SK-N-SH (cell line): ENCODE measurements at regions not wholly inside any gene's neighbourhood (a gene's known extent, or its start where the extent isn't known, plus 50 kb on each side); places are given as distances from the start of the nearest gene placed in this dataset.
A peak's percentile ranks its signal among the peaks of the same experiment; 100 is the strongest.

Experiments used
- CTCF ChIA-PET: fragments of 300-600, 350-600 bp; formaldehyde crosslinking; extraction: SDS; loops from one replicate; lab custom pipeline; 2021; lab: Yijun Ruan, JAX
- POLR2A ChIA-PET: fragments of 350-600 bp; sonication (Branson Sonifier 250); formaldehyde crosslinking; extraction: SDS; loops from one replicate; lab custom pipeline; 2020; ENCODE audit warnings: antibody characterized with exemption, inconsistent platforms; lab: Yijun Ruan, JAX
- DNase-seq: peaks from one replicate; pipeline ENCODE4 v3.0.0; 2012
- H2AFZ ChIP-seq: fragments of 200-600 bp; sonication (generic); 2 replicates; pipeline ENCODE4 v1.8.1; 2016; ENCODE audit warnings: antibody characterized with exemption, mild to moderate bottlenecking, low read depth
- H3F3A ChIP-seq: fragments of 200-600 bp; sonication (generic); replicated peaks from 2 replicates; pipeline ENCODE3; 2016; ENCODE audit warnings: antibody characterized with exemption, mild to moderate bottlenecking; ENCODE audit not compliant: insufficient read depth
- H3K27ac ChIP-seq, 2 experiments: fragments of 200-500 bp in 1 of 2; fragments of 200-600 bp in 1 of 2; sonication (Bioruptor generic) in 1 of 2; sonication (generic), shearing (Covaris generic) in 1 of 2; 2 replicates each; pipeline versions ENCODE4 v1.5.1 to v1.6.1; 2014 to 2016; ENCODE audit warnings: low read depth in 2 of 2, inconsistent platforms in 1 of 2, low read length in 1 of 2, mild to moderate bottlenecking in 1 of 2, mixed read lengths in 1 of 2
- H3K27me3 ChIP-seq: fragments of 200-600 bp; sonication (generic), shearing (Covaris generic); 2 replicates; pipeline ENCODE4 v1.6.1; 2016; ENCODE audit warnings: mixed run types; ENCODE audit not compliant: insufficient read depth
- H3K36me3 ChIP-seq, 2 experiments: fragments of 200-500 bp in 1 of 2; fragments of 200-600 bp in 1 of 2; sonication (Bioruptor generic) in 1 of 2; sonication (generic) in 1 of 2; replicated peaks in 1 of 2; 2 replicates each; pipeline versions ENCODE3 to v1.5.1; 2014 to 2016; ENCODE audit warnings: low read length in 1 of 2, mild to moderate bottlenecking in 1 of 2; ENCODE audit not compliant: insufficient read depth in 2 of 2, control insufficient read depth in 1 of 2
- H3K4me1 ChIP-seq, 2 experiments: fragments of 200-500 bp in 1 of 2; fragments of 200-600 bp in 1 of 2; sonication (Bioruptor generic) in 1 of 2; sonication (generic), shearing (Covaris generic) in 1 of 2; 2 replicates each; pipeline versions ENCODE4 v1.5.1 to v1.6.1; 2014 to 2016; ENCODE audit warnings: low read depth in 1 of 2, low read length in 1 of 2, mixed run types in 1 of 2; ENCODE audit not compliant: insufficient read depth in 2 of 2, control insufficient read depth in 1 of 2
- H3K4me2 ChIP-seq: fragments of 200-600 bp; sonication (generic), shearing (Covaris generic); 2 replicates; pipeline ENCODE4 v1.6.1; 2017; ENCODE audit warnings: mixed run types
- H3K4me3 ChIP-seq, 2 experiments: fragments of 200-500 bp in 1 of 2; fragments of 200-600 bp in 1 of 2; sonication (Bioruptor generic) in 1 of 2; sonication (generic), shearing (Covaris generic) in 1 of 2; 2 replicates each; pipeline versions ENCODE4 v1.5.1 to v1.8.1; 2014 to 2016; ENCODE audit warnings: low read depth in 2 of 2, inconsistent platforms in 1 of 2, low read length in 1 of 2, mild to moderate bottlenecking in 1 of 2, mixed read lengths in 1 of 2, moderate library complexity in 1 of 2
- H3K79me2 ChIP-seq: fragments of 200-600 bp; sonication (generic); 2 replicates; pipeline ENCODE4 v1.8.1; 2017; ENCODE audit warnings: mild to moderate bottlenecking; ENCODE audit not compliant: insufficient read depth
- H3K9ac ChIP-seq: fragments of 200-600 bp; sonication (generic); 2 replicates; pipeline ENCODE4 v1.6.1; 2017; ENCODE audit warnings: mixed run types
- H3K9me2 ChIP-seq: fragments of 200-600 bp; sonication (generic); 2 replicates; pipeline ENCODE4 v1.6.1; 2017; ENCODE audit warnings: mixed run types
- H3K9me3 ChIP-seq: fragments of 200-600 bp; sonication (generic); 2 replicates; pipeline ENCODE4 v1.6.1; 2017; ENCODE audit warnings: mixed run types, mild to moderate bottlenecking, moderate library complexity
- H4K20me1 ChIP-seq: fragments of 200-600 bp; sonication (generic); 2 replicates; pipeline ENCODE4 v1.6.1; 2017; ENCODE audit warnings: mild to moderate bottlenecking, mixed run types; ENCODE audit not compliant: insufficient read depth
- ELF1 ChIP-seq: IDR thresholded peaks from 2 replicates; pipeline ENCODE4 v1.4.0; 2012
- EZH2phosphoT487 ChIP-seq: fragments of 200-600 bp; sonication (generic); IDR thresholded peaks from 2 replicates; pipeline ENCODE4 v1.6.1; 2017; ENCODE audit warnings: low read depth, mixed run types, mild to moderate bottlenecking, antibody characterized with exemption, moderate library complexity, borderline replicate concordance
- FOXM1 ChIP-seq: IDR thresholded peaks from 2 replicates; pipeline ENCODE4 v1.4.0; 2012; ENCODE audit warnings: low read depth, mild to moderate bottlenecking
- GABPA ChIP-seq: IDR thresholded peaks from 2 replicates; pipeline ENCODE4 v1.4.0; 2012; ENCODE audit warnings: low read depth, mild to moderate bottlenecking
- GATA2 ChIP-seq: sonication (generic); formaldehyde crosslinking; IDR thresholded peaks from 2 replicates; pipeline ENCODE4 v1.5.0; 2020; ENCODE audit warnings: mild to moderate bottlenecking, missing genetic modification reagents
- MAX ChIP-seq: IDR thresholded peaks from 2 replicates; pipeline ENCODE4 v1.4.0; 2012; ENCODE audit warnings: low read depth
- MEF2A ChIP-seq: IDR thresholded peaks from 2 replicates; pipeline ENCODE4 v1.4.0; 2012; ENCODE audit warnings: low read depth, borderline replicate concordance
- MXI1 ChIP-seq: IDR thresholded peaks from 2 replicates; pipeline ENCODE4 v1.6.1; 2012; ENCODE audit warnings: mild to moderate bottlenecking, low read depth, low read length, improper control_type of control experiment
- NFIC ChIP-seq: IDR thresholded peaks from 2 replicates; pipeline ENCODE4 v1.4.0; 2012; ENCODE audit warnings: borderline replicate concordance
- PBX3 ChIP-seq: IDR thresholded peaks from 2 replicates; pipeline ENCODE4; 2012
- POLR2AphosphoS5 ChIP-seq: IDR thresholded peaks from 2 replicates; pipeline ENCODE4 v1.6.1; 2012; ENCODE audit warnings: low read depth, low read length
- RAD21 ChIP-seq: IDR thresholded peaks from 2 replicates; pipeline ENCODE4 v1.6.1; 2012; ENCODE audit warnings: mild to moderate bottlenecking, low read length
- RCOR1 ChIP-seq: fragments of 150-350 bp; IDR thresholded peaks from 2 replicates; pipeline ENCODE4 v1.6.1; 2017; ENCODE audit warnings: antibody characterized with exemption, low read length
- RXRA ChIP-seq: IDR thresholded peaks from 2 replicates; pipeline ENCODE4 v1.4.0; 2012; ENCODE audit warnings: low read depth, mild to moderate bottlenecking, borderline replicate concordance
- SIN3A ChIP-seq: IDR thresholded peaks from 2 replicates; pipeline ENCODE4 v1.6.1; 2012; ENCODE audit warnings: low read depth, mild to moderate bottlenecking, low read length, moderate library complexity, borderline replicate concordance
- SMC3 ChIP-seq: IDR thresholded peaks from 2 replicates; pipeline ENCODE4 v1.6.1; 2012; ENCODE audit warnings: low read depth, low read length, improper control_type of control experiment
- TAF1 ChIP-seq: IDR thresholded peaks from 2 replicates; pipeline ENCODE4 v1.6.1; 2012; ENCODE audit warnings: low read depth, mild to moderate bottlenecking, low read length, moderate library complexity, borderline replicate concordance
- TCF12 ChIP-seq: IDR thresholded peaks from 2 replicates; pipeline ENCODE4 v1.4.0; 2012
- TEAD4 ChIP-seq: IDR thresholded peaks from 2 replicates; pipeline ENCODE4 v1.4.0; 2012; ENCODE audit warnings: mild to moderate bottlenecking, borderline replicate concordance; ENCODE audit not compliant: insufficient read depth
- USF1 ChIP-seq: IDR thresholded peaks from 2 replicates; pipeline ENCODE4 v1.4.0; 2012; ENCODE audit warnings: low read depth, borderline replicate concordance
- USF2 ChIP-seq: fragments of 150-350 bp; IDR thresholded peaks from 2 replicates; pipeline ENCODE4 v1.6.1; 2017; ENCODE audit warnings: antibody characterized with exemption, low read length, low read depth, borderline replicate concordance
- ZBTB33 ChIP-seq: IDR thresholded peaks from 2 replicates; pipeline ENCODE4 v1.4.0; 2012; ENCODE audit warnings: low read depth, borderline replicate concordance
- WGBS: methylation state at CpG from one replicate; pipeline ENCODE4 v1.1.6; 2017; ENCODE audit warnings: low lambda C conversion rate; 5-methylcytosine and 5-hydroxymethylcytosine counted together

GRCh38 chr20:56925082-56925830 lies 296.1 kb downstream of the TFAP2C start:
- Histone ChIP-seq H3K9me2 (no peaks in the 10 kb centered on the region), H2AFZ (no peak overlapping the region), H3K27ac (no peak overlapping the region), H3K4me2 (no peak overlapping the region), H3K9ac (no peak overlapping the region), H3K9me3 (no peaks in the 10 kb centered on the region), H3F3A (no peaks in the 10 kb centered on the region), H3K4me3 (no peak overlapping the region), H3K4me1 (no peaks in the 10 kb centered on the region; a peak in 1 of 4 replicates), H4K20me1 (no peaks in the 10 kb centered on the region), H3K27me3 (peaks cover 60% of the 10 kb centered on the region), H3K79me2 (no peaks in the 10 kb centered on the region), H3K36me3 (no peaks in the 10 kb centered on the region)
- peak; percentile 42 for DNase-seq
- WGBS = 17% methylated on average over 41 of the region's 73 CpGs
- TF ChIP-seq RAD21 = no peak
- no peak for TF ChIP-seq GABPA
- TF ChIP-seq SMC3 = no peak
- no peak for TF ChIP-seq TCF12
- TF ChIP-seq USF2 = no peak
- TF ChIP-seq FOXM1 = no peak
- TF ChIP-seq RCOR1 = no peak
- no peak for TF ChIP-seq SIN3A
- TF ChIP-seq PBX3 = no peak
- no peak for TF ChIP-seq MAX
- TF ChIP-seq EZH2phosphoT487 = no peak
- TF ChIP-seq ELF1 = no peak
- TF ChIP-seq USF1 = no peak
- TF ChIP-seq MEF2A = no peak
- no peak for TF ChIP-seq NFIC
- no peak for TF ChIP-seq RXRA
- no peak for TF ChIP-seq TEAD4
- ChIA-PET CTCF (no interaction called here), POLR2A (no interaction called here)

- H3K27ac ChIP-seq = no peak overlapping the region
- H3K4me3 ChIP-seq = no peak overlapping the region
- no peaks in the 10 kb centered on the region for H3K79me2 ChIP-seq
- H3K4me1 ChIP-seq = no peaks in the 10 kb centered on the region; a peak in 1 of 4 replicates
- no peaks in the 10 kb centered on the region for H3K9me3 ChIP-seq
- TF ChIP-seq NFIC = no peak
- no peak for TF ChIP-seq POLR2AphosphoS5
- TF ChIP-seq TAF1 = no peak
- TF ChIP-seq GATA2 = no peak
- no peak for TF ChIP-seq SMC3
- TF ChIP-seq ZBTB33 = no peak
- TF ChIP-seq MXI1 = no peak
- H3K9ac ChIP-seq = no peak overlapping the region
- H4K20me1 ChIP-seq = no peaks in the 10 kb centered on the region
- POLR2A ChIA-PET = no interaction called here
- H2AFZ ChIP-seq = no peak overlapping the region
- H3K4me2 ChIP-seq = no peak overlapping the region
- H3K27me3 ChIP-seq = peaks cover 66% of the 10 kb centered on the region
- CTCF ChIA-PET = no interaction called here
- no peaks in the 10 kb centered on the region for H3K36me3 ChIP-seq
- DNase-seq = no peak
- H3F3A ChIP-seq = no peaks in the 10 kb centered on the region
- 16% methylated on average over 17 of the region's 17 CpGs for WGBS
- no peaks in the 10 kb centered on the region for H3K9me2 ChIP-seq
Measured at GRCh38 chr20:56925831-56926170, 296.7 kb downstream of the TFAP2C start.
